Left lung (tissue), 4 donors: ENCODE measurements at regions not wholly inside any gene's neighbourhood (a gene's known extent, or its start where the extent isn't known, plus 50 kb on each side); places are given as distances from the start of the nearest gene placed in this dataset.

Experiments
- ATAC-seq: fragments of 200-7000 bp; cut with Tn5 transposase; one replicate; pipeline ENCODE4 v1.9.1; 2020; ENCODE audit warnings: moderate library complexity
- DNase-seq, 4 donors: peaks; one replicate each; pipeline ENCODE4 v3.0.0-alpha.2; 2013 to 2020
- H3K27ac ChIP-seq, 2 donors: fragments of 200-600 bp; sonication (generic) in 1 of 2; one replicate each; pipeline versions ENCODE4 v1.5.0 to v1.8.0; 2020 to 2021
- H3K27me3 ChIP-seq, 2 donors: fragments of 200-600 bp; sonication (generic) in 1 of 2; one replicate each; pipeline versions ENCODE4 v1.5.0 to v1.8.0; 2020 to 2021
- H3K36me3 ChIP-seq, 2 donors: fragments of 200-600 bp; sonication (generic) in 1 of 2; one replicate each; pipeline versions ENCODE4 v1.5.0 to v1.8.0; 2020 to 2021
- H3K4me1 ChIP-seq, 2 donors: fragments of 200-600 bp; one replicate each; pipeline ENCODE4 v1.8.0; 2021
- H3K4me3 ChIP-seq, 2 donors: fragments of 200-600 bp; sonication (generic) in 1 of 2; one replicate each; pipeline versions ENCODE4 v1.5.0 to v1.8.0; 2020 to 2021; ENCODE audit warnings: mild to moderate bottlenecking in 1 of 2
- H3K9me3 ChIP-seq, 2 donors: fragments of 200-600 bp; sonication (generic) in 1 of 2; one replicate each; pipeline versions ENCODE4 v1.5.0 to v1.8.0; 2020 to 2021
- CTCF ChIP-seq, 2 donors: fragments of 200-600 bp; sonication (generic) in 1 of 2; IDR thresholded peaks; one replicate each; pipeline versions ENCODE4 v1.5.0 to v1.8.0; 2021; ENCODE audit warnings: antibody characterized with exemption in 2 of 2
- intact Hi-C, 2 donors: fragments of 100-400 bp; cut with DNase I; formaldehyde crosslinking; loops; one replicate each; pipeline versions ENCODE4 v1.11.2 to v1.14.2; 2022
- donor health status: DM: no; HTN: yes; CAD: no.
- donor health status: DM: no; HTN: no; CAD: no.

GRCh38 chr1:95504321-95504720 lies 270.3 kb downstream of the RWDD3 start:
- DNase-seq: no peak
- intact Hi-C loops: no loop called here
- ATAC-seq: no peak
- Histone ChIP-seq H3K9me3 (no peaks in the 10 kb centered on the region), H3K36me3 (no peaks in the 10 kb centered on the region), H3K27ac (no peak overlapping the region), H3K4me1 (no peaks in the 10 kb centered on the region), H3K27me3 (no peaks in the 10 kb centered on the region), H3K4me3 (no peak overlapping the region)
- no peak for TF ChIP-seq CTCF (IDR thresholded peaks at IDR 0.05)

GRCh38 chr1:95506736-95507414 lies 272.9 kb downstream of the RWDD3 start:
- H3K27me3 ChIP-seq: no peaks in the 10 kb centered on the region
- no peaks in the 10 kb centered on the region for H3K9me3 ChIP-seq
- H3K36me3 ChIP-seq: no peaks in the 10 kb centered on the region
- TF ChIP-seq CTCF (IDR thresholded peaks at IDR 0.05): no peak
- H3K4me3 ChIP-seq: no peak overlapping the region
- H3K27ac ChIP-seq: no peak overlapping the region
- intact Hi-C loops: no loop called here
- no peaks in the 10 kb centered on the region for H3K4me1 ChIP-seq
- DNase-seq (no peak), ATAC-seq (no peak)

GRCh38 chr1:95509989-95510388 lies 276.0 kb downstream of the RWDD3 start:
- no peaks in the 10 kb centered on the region for H3K36me3 ChIP-seq
- no peak for TF ChIP-seq CTCF (IDR thresholded peaks at IDR 0.05)
- no peak overlapping the region for H3K4me3 ChIP-seq
- ATAC-seq (no peak), DNase-seq (peak in 1 of 4 donors; percentile 10)
- intact Hi-C loops: no loop called here
- no peaks in the 10 kb centered on the region for H3K27me3 ChIP-seq
- H3K4me1 ChIP-seq: no peaks in the 10 kb centered on the region
- no peak overlapping the region for H3K27ac ChIP-seq
- no peaks in the 10 kb centered on the region for H3K9me3 ChIP-seq

GRCh38 chr1:95512925-95513324 lies 278.9 kb downstream of the RWDD3 start:
- Histone ChIP-seq H3K4me1 (no peaks in the 10 kb centered on the region), H3K4me3 (no peak overlapping the region), H3K9me3 (no peaks in the 10 kb centered on the region), H3K27me3 (no peaks in the 10 kb centered on the region), H3K36me3 (no peaks in the 10 kb centered on the region), H3K27ac (no peak overlapping the region)
- no peak for TF ChIP-seq CTCF (IDR thresholded peaks at IDR 0.05)
- intact Hi-C loops: no loop called here
- DNase-seq (no peak), ATAC-seq (no peak)

GRCh38 chr1:95517506-95517905 lies 283.5 kb downstream of the RWDD3 start:
- DNase-seq (no peak), ATAC-seq (no peak)
- Histone ChIP-seq H3K9me3 (peaks cover 0 to 9% of the 10 kb centered on the region in 2 donors), H3K4me3 (no peak overlapping the region), H3K27ac (no peak overlapping the region), H3K4me1 (no peaks in the 10 kb centered on the region), H3K36me3 (no peaks in the 10 kb centered on the region), H3K27me3 (no peaks in the 10 kb centered on the region)
- TF ChIP-seq CTCF (IDR thresholded peaks at IDR 0.05): no peak
- intact Hi-C loops: no loop called here
